AML-193 (cell line): ENCODE measurements at regions not wholly inside any gene's neighbourhood (a gene's known extent, or its start where the extent isn't known, plus 50 kb on each side); places are given as distances from the start of the nearest gene placed in this dataset.
"Not testable (repeated sequence)": the region's sequence is repeated elsewhere in the genome, so short reads cannot be mapped to it uniquely, and the experiment has no call there.

Source experiments
- DNase-seq, 2 experiments: peaks; one replicate each; lab custom pipeline; 2025; lab: John Stamatoyannopoulos, UW

DNA sequence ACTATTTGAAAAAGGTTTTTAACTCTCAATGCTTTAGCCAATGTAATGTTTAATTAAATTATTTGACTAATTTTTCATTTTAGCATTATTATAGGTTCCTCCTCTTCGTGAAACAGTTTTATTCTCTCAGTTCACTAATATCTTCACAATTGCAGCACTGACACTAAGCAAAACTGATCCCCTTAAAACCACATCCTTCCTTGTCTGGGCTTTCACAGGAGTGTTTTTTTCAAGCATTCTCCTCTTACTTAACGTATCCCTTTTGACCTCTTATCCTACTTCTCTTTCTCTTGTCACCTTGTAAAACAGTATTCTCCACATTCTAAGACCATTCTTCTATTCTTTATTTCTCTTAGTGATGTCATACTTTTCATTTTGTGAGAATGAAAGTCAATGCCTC, 112.8 kb downstream of the DSC3 start:
- DNase-seq = peak in 1 of 2 experiments; percentile 8

DNA sequence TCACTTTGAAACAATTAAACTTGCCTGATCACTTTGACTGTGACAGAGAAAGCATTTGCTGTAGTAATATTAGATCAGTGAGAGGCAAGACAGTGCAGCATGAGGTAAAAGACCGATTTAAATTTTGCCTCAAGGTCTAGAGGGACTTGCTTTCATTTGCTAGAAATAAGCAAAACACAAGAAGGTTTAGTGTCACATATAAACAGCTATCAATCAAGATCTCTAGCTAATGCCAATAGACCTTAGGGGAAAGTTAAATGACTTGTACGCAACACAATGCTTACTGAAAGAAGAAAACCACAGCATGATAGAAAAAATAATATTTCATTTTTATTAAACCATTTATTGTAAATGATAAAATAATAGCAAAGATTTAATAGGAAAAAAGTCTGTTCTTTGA, 113.5 kb downstream of the DSC3 start:
- DNase-seq = no peak

DNA sequence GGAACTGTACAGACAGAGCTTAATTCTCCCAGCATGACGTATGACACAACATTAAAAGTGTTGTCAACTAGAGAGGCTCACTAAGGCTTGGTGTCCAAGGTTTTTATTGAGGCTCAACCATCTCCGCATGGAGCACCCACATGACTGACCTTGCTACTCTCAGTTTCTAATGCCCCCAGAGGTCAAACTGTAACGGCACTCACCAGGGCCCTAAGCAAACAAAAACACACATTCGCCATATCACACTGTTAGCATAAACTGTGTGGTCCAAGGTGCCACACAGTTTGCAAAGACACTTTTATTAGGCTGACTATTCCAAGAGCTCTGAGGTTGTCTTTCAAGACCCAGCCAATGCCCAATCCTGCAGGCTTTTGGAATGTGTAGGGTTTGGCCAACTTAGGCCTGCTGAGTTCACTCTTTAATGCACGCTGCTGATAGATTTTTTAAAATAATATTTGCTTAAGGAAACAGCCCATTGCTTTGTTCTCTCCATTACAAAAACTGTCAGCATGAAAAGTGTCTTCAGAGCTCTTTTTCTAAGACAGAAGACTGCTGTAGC, 114.9 kb downstream of the DSC3 start:
- DNase-seq = no peak

DNA sequence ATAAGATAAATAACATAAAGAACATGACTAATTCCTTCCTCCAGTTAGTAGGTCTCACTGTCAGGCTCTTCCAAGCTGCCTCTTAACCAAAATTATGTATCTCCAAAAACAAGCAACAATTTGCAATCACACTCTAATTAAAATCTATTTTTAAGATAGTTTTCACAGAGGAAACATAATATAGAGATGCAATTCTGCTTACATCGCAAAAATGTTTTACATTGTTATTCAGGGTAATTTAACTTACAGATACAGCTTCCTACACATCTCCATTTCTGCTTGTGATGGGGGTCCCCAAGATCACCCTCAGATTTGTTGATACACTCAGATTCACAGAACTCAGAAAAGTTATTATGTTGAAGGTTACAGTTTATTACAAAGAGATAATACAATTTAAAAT, 115.5 kb downstream of the DSC3 start:
- DNase-seq = no peak

DNA sequence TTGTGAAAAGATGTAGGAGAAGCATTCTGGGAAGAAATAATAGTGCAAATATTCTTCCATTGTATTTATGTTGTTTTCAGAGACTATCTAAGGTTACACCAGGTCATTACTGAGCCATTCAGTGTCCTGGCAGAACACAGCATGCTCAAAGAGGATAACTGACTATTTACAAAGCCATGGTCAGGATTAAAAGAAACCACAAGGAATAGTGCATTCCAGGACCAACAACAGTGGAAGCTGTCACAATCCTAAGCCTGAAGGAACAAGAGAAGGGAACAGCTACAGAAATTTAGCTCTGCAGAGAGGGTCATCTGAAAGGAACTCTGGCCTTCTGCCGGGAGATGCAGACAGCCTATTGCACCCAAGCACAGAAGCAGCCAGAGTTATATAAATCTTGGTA, 116.7 kb downstream of the DSC3 start:
- no peak for DNase-seq

DNA sequence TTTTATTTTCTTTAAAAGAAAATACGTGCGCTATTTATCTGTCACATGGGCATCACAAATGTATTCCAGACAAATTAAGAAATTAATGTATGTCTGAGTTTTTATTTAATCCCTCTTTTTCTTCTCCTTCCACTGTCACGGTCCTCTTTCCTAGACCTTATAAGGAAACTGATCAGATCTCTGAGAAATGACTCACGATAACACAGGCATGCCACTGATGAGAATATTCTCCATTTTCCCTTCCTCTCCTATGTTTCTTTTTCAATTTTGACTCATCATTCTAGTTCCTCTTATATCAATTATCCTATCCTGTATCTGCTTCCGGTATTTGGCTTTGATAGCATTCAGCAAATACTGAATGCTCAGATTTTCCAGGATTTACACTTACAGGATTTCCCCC, 121.8 kb downstream of the DSC3 start:
- DNase-seq = no peak

DNA sequence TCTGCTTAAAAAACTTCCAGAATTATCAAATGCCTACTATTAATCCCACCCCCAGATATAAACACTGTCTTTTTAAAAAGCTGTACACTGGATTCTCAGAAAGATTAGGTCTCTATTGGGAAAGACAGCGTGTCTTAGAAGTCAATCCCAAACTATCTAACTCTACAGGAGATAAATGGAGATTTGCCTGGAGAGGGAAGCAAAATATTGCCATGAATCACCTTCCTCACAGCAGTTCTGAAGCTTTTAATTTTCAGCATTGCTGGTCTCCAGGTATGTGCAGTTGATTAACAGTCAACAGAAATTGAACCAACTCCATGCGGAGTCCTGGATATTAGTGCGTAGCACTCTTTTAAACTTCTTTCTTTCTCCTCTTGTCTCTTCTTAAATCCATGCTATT, 122.2 kb downstream of the DSC3 start:
- no peak for DNase-seq

DNA sequence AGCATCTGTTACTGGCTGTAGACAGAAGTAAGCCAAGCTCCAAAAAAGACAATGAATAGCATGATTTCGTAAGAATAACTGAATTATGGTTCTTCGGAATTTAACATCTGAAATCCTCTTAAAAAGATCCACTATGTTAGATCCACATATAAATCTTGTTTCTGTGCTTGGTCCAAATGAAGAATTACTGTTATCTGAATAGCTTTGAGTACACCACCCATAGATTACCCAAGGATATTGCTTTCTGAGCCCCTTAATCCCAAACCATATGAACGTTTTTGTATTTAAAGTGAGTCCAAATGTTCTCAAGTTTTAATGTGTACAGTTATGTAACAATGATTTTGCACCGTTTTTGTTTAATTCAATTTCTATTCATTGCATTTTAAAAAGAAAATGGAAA, 124.9 kb downstream of the DSC3 start:
- DNase-seq = no peak

DNA sequence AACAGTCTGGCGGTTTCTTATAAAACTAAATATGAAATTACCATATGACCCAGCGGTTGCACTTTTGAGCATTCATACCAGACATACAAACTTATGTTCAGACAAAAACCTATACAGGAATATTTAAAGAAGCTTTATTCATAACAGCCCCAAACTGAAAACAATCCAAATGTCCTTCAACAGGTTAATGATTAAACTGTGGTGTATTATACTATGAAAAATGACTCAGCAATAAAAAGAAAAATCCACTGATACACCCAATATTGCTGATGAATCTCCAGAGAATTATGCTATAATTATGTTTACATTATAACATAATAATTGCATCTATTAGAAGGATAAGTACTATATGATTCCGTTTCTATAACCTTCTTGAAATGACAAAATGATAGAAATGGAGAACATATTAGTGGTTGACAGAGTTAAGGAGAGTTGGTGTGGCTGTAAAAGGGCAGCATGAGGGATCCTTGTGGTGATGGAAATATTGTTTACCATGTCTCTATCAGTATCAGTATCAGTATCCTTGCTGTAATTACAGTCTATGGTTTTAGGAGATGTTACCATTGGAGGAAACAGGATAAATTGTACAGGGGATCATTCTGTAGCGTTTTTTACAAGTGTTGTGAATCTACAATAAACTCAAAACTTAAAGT, 127.1 kb downstream of the DSC3 start:
- no peak for DNase-seq

DNA sequence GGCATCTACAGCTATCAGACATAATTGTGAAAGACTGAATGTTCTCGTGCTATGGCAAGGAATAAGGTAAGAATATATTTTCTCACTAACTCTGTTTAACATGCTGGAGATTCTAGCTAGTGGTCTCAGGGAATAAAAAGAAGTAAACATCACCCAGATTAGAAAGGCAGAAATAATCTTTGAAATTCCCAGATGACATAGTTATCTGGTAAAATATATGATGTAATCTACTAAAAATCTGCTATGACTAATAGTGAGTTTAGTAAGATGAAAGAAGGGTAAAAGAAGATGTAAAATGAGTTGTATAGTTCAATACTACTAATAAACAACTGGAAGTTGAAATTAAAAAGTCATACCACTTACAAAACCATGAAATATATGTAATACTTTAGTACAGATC, 134.2 kb downstream of the DSC3 start:
- DNase-seq = no peak

DNA sequence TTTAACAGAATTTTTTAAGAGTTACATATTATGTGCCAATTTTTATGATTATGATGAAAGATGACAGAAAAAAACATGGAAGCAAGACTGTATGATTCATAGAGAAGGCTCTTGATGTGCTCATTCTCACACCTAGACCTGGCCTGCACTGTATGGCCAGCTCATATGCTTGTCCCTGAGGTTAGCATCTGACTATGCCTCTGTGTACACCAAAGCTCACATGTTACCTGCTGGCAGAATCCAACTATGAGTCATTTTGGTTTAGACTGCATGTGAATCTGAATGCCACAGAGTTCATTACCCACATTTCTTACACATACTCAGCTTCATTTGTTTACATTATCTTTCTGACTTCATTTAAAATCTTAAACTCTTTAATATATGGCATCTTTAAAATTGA, 139.0 kb downstream of the DSC3 start:
- DNase-seq = no peak

DNA sequence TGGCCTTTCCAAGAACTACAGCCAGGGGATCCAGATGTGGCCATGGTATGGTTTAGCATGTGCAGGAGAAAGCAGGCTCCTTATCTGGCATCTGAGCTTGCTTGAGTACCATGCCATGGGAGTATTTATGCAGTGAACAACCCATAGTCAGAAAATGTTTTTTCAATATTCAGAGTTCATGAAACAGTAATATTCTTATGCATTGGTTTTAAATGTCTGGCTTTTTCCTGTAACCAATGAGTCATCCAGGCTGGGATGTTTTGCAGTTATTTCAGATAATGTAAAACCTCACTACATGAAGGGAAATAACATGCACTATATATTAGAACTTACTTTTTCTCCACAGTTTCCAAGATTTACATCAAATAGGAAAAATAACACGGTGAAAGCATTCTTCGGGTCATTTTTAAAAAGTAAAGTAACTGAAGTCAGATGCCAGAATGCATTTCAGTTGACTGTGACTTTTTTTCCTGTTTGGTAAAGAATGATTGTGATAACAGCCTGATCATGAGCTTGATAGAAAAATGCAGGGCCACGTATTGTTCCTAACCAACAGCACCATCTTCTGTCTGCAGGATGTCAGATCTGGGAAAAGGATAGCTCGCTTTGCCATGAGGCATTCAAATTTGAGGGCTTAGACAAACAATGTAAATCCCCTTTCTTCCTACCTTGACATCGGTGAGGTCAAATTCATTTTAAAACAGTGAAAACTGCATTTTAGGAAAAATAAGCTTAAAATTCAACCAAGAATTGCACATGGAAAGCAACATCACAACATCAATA, 152.8 kb downstream of the DSC3 start:
- DNase-seq = no peak

DNA sequence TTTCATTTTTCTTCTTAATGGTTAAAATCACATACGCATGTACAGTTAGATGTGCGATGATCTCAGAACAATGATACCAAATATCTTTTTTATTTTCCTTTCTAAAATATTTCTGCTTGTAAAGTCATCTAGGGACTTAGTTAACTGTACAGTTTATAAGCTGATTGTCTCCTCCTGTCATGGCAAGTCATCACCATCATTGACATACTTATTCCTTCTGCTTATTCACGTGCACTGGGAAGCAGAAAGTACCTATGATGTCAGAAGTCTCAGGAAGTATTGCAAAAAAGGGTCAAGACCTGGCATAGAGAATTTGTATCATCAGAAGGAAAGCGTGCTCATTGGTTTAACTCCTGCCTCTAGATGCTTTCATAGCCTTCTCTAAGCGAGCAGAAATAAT, 154.2 kb downstream of the DSC3 start:
- DNase-seq = no peak

DNA sequence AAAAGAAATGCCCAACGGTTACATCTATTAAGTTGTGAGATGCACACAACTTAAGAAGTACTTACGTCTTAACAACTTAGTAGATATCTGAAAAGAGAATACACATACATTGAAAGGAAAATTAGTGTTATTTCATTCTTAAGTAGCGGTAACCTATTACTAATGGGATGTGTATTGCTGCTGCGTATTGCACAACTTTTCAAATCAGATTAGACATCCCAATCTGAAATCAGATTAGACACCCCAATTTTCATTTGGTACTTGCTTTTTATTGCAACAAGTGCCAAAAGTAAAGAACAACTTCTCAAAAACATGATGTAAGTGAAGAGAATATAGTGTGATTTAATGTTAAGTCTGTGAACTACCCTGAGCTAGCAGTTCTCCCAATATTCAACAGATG, 155.5 kb downstream of the DSC3 start:
- DNase-seq = no peak

DNA sequence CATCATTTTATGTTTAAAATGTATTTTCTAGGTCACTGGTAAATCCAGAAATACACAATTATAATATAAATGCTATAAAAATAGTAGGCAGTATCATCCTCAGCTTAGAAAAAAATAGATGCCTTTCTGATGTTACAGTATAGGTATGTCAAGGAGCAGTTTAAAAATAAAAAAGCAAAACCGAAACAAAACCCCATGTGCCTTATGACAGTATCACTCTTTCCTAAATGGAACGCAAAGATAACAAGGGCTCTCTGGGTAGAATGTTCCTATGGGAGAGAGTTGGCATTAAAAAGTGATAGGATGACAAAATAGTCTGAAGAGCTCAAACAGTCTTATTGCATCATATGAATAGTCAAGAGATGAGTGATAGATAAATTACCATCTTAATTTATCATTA, 172.1 kb downstream of the DSC3 start:
- DNase-seq = no peak

DNA sequence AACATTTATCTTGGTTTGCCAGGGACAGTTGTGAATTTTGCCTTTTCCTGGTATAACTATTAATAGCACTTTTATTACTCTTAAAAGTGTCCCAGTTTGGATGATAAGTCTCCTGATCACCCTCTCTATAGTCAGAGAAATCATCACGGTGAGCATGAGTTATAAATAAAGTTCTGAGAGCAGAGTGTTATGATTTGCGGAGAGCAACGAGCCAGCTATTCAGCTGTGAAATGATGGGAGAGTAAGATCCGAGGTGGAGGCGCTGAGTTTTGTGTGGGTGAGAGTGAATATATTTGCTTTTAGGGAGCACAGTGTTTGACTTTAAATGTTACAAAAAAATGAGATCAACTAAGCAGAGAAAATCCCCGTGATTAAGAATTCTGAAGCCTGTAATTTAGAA, 179.6 kb downstream of the DSC3 start:
- DNase-seq = no peak

DNA sequence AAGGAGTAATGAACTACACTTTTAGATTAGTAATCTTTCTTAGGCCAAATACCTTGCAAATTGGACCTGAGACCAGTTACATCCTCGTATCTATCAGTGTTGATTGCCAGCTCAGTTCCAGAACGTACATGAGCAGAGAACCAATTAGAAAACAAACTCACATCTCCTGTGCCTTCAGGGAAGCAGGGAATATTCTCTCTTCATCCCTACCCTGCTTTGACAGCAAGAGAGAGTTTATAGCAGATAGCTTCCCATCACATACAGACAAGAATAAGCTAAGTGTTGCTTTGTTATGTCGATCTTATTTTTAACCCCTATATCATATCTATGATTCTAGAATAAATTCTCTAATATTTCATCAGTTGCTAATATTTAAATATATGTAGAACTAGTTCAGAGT, 181.8 kb downstream of the DSC3 start:
- no peak for DNase-seq

DNA sequence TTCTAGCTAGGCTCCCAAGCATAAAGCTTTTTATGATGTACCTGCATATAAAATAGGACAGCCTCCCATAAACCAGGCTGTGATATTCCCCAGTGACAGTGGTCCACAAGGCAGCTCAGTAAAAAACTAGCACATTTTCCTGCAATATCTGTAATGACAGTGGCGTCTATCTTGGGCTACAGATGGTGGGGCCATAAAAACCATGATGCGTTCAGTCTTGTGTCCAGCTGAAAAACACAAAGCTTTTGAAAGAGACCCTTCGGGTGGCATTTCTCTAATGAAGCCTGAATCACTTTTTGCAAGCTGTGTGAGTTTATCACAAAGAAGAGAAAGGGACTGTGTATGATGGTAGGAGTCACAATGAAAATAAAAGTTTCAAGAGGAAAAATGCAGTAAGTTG, 183.5 kb downstream of the DSC3 start:
- no peak for DNase-seq

DNA sequence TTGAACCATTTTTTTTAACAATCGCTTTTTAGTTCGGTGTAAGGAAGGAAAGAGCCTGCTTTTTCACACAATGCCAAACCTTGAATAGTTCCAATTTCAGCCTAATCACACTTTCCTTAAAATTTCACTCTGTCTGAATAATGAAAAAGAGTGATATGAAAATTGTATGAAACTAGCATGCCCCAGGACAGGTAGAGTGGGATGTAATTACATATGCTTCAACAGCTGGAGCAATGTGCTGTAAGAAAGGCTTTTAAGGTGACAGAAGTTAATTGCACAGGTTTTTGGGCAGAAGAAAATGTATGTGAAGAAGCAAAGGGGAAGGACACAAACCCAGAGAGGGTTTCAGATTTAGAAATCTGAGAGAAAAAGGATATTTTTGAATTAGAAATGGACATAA, 184.0 kb downstream of the DSC3 start:
- no peak for DNase-seq

DNA sequence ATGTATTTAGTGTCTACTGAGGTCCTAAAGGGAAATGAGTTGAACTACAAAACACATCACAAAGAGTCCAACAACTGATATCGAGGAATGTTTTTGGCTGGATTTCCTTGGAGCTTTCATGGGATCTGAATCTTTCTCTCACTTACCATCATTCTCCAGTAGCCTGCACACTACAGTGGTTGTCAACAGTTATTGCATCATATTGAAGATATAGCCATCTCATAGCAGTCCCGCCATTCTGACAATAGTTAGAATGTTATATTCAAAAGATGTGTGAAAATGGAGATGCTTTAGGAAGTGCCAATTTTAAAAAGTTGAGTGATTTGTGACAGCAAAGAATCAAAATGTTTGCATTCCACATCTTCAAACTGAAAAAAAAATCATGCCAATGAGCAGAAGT, 186.8 kb downstream of the DSC3 start:
- DNase-seq = no peak

DNA sequence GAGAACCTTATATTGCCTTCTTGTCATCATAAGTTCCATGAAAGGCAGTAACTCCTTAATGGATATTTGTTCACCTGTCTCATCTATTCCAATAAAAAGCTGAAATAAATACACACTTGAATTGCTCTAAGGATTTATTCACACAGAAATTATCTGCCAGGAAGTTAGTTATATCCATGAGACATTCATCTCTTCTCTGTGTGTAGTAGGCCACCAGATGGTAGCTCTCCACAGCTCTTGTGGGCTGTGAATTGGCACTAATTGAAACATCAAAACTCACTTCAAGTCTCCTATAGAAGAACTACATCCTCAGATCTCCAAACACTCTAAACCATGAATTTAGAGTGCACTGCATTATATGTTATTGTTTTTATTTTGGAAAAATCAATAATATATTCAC, 189.6 kb downstream of the DSC3 start:
- DNase-seq = no peak

DNA sequence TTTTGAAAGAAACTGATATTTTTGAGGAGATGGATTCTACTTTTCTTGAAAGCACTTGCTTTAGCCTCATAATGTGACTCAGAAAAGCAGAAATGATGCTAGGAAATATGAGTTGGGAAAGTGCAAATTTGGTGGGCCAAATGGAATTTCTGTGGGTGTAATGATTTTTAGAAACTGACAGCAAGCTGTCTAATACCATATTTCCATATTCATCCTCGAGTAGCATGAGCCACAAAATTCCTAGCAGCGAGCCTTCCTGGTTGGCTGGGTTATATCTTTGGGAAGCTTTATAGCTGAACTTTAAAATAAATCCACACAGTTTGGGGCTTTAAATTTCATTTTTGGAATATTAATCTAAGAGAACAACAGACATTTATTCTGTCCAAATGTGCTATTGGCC, 190.0 kb downstream of the DSC3 start:
- DNase-seq = no peak

DNA sequence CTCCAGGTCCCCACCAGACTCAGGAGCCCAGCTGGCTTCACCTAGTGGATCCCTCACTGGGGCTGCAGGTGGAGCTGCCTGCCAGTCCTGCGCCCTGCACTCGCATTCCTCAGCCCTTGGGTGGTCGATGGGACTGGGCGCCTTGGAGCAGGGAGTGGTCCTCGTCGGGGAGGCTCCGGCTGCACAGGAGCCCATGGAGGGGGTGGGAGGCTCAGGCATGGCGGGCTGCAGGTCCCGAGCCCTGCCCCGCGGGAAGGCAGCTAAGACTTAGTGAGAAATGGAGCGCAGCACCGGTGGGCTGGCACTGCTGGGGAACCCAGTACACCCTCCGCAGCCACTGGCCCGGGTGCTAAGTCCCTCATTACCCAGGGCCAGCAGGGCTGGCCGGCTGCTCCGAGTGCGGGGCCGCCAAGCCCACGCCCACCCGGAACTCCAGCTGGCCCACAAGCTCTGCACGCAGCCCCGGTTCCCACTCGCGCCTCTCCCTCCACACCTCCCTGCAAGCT, 203.4 kb downstream of the DSC3 start:
- DNase-seq = not testable (repeated sequence)

DNA sequence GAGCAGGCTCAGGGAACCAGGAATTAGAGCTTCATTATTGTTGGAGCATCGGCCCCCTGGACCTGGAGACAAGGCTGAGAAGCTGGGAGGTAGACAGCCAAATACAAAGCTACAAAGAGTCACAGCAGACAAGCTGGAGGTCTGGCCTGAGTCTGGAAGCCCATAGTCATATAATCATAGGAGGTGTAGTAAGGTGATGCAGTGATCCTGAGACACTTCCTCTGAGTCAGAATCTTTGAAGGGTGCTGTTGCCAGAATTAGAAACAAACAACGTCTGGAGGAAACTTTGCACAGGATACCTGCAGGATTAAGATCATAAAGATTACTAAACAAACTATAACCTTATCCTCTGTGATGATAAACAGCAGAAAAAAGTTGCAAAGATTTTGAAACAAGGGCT, 213.8 kb downstream of the DSC3 start:
- DNase-seq = no peak
